ENCODE measurements at regions not wholly inside any gene's neighbourhood (a gene's known extent, or its start where the extent isn't known, plus 50 kb on each side); places are given as distances from the start of the nearest gene placed in this dataset.

- Mint-ChIP-seq H3K27ac (no peak overlapping the region), H3K9me3 (ENCODE audit: low read depth) (peaks cover 32% of the 10 kb centered on the region), H3K36me3 (ENCODE audit: insufficient read depth) (peaks cover 8% of the 10 kb centered on the region), H3K4me3 (ENCODE audit: low read depth) (no peak overlapping the region), H3K27me3 (no peaks in the 10 kb centered on the region), H3K4me1 (ENCODE audit: low read depth) (peaks cover 1% of the 10 kb centered on the region)
- no peak for DNase-seq (ENCODE audit: low spot score, unreplicated experiment)
- TF ChIP-seq CTCF (IDR thresholded peaks at IDR 0.05; ENCODE audit: unreplicated experiment), result no peak
Observed at GRCh38 chr7:124996778-124997177, 67.2 kb upstream of the POT1 start.

GRCh38 chr7:124992851-124993562 lies 63.4 kb upstream of the POT1 start:
- H3K4me3 Mint-ChIP-seq (ENCODE audit: low read depth), result no peak overlapping the region
- no peak overlapping the region for H3K27ac Mint-ChIP-seq
- DNase-seq (ENCODE audit: low spot score, unreplicated experiment), result no peak
- H3K36me3 Mint-ChIP-seq (ENCODE audit: insufficient read depth), result peaks cover 6% of the 10 kb centered on the region
- no peaks in the 10 kb centered on the region for H3K4me1 Mint-ChIP-seq (ENCODE audit: low read depth)
- H3K9me3 Mint-ChIP-seq (ENCODE audit: low read depth), result peaks cover 14% of the 10 kb centered on the region
- TF ChIP-seq CTCF (IDR thresholded peaks at IDR 0.05; ENCODE audit: unreplicated experiment), result no peak
- no peaks in the 10 kb centered on the region for H3K27me3 Mint-ChIP-seq

- no peak overlapping the region for H3K27ac Mint-ChIP-seq
- H3K4me1 Mint-ChIP-seq (ENCODE audit: low read depth), result no peaks in the 10 kb centered on the region
- no peaks in the 10 kb centered on the region for H3K27me3 Mint-ChIP-seq
- peaks cover 3% of the 10 kb centered on the region for H3K36me3 Mint-ChIP-seq (ENCODE audit: insufficient read depth)
- H3K9me3 Mint-ChIP-seq (ENCODE audit: low read depth), result peaks cover 5% of the 10 kb centered on the region
- TF ChIP-seq CTCF (IDR thresholded peaks at IDR 0.05; ENCODE audit: unreplicated experiment), result no peak
- DNase-seq (ENCODE audit: low spot score, unreplicated experiment), result no peak
- H3K4me3 Mint-ChIP-seq (ENCODE audit: low read depth), result no peak overlapping the region
Observed at GRCh38 chr7:124989911-124990310, 60.3 kb upstream of the POT1 start.

Measured in progenitor cell of endocrine pancreas (in vitro differentiated cells).